GM13977 (cell line): ENCODE measurements at regions not wholly inside any gene's neighbourhood (a gene's known extent, or its start where the extent isn't known, plus 50 kb on each side); places are given as distances from the start of the nearest gene placed in this dataset.

ENCODE experiments used
- DNase-seq: peaks from one replicate; pipeline ENCODE4 v3.0.0; 2012; ENCODE audit warnings: low spot score
- in situ Hi-C: fragments of 300-500 bp; cut with MboI; formaldehyde crosslinking; loops from one replicate; pipeline ENCODE4 v1.12.0; 2022; ENCODE audit warnings: low sequenced_read_pairs, low pct_unique_long_range_greater_than_20kb, mixed read lengths, inconsistent platforms; ENCODE audit not compliant: unreplicated experiment
- TF ChIP-seq, protein P1 (sequence below): IDR thresholded peaks from 2 replicates; pipeline ENCODE4 v1.5.1; 2012; ENCODE audit warnings: mild to moderate bottlenecking, control low read depth; ENCODE audit not compliant: insufficient read depth; ENCODE audit errors: extremely low read depth, missing control alignments

- TF ChIP-seq, protein P1, sequence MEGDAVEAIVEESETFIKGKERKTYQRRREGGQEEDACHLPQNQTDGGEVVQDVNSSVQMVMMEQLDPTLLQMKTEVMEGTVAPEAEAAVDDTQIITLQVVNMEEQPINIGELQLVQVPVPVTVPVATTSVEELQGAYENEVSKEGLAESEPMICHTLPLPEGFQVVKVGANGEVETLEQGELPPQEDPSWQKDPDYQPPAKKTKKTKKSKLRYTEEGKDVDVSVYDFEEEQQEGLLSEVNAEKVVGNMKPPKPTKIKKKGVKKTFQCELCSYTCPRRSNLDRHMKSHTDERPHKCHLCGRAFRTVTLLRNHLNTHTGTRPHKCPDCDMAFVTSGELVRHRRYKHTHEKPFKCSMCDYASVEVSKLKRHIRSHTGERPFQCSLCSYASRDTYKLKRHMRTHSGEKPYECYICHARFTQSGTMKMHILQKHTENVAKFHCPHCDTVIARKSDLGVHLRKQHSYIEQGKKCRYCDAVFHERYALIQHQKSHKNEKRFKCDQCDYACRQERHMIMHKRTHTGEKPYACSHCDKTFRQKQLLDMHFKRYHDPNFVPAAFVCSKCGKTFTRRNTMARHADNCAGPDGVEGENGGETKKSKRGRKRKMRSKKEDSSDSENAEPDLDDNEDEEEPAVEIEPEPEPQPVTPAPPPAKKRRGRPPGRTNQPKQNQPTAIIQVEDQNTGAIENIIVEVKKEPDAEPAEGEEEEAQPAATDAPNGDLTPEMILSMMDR, result no peak
- DNase-seq, result no peak
- in situ Hi-C loops, result no loop called here
Measured at GRCh38 chr15:96960711-96961480, 630.4 kb downstream of the NR2F2 start.

- no peak for DNase-seq
- TF ChIP-seq, protein P1, result no peak
- in situ Hi-C loops, result no loop called here
Measured at GRCh38 chr15:96966554-96966953, 636.1 kb downstream of the NR2F2 start.

GRCh38 chr15:96969732-96970710 lies 639.5 kb downstream of the NR2F2 start:
- TF ChIP-seq, protein P1, result no peak
- no peak for DNase-seq
- in situ Hi-C loops, result no loop called here

DNA sequence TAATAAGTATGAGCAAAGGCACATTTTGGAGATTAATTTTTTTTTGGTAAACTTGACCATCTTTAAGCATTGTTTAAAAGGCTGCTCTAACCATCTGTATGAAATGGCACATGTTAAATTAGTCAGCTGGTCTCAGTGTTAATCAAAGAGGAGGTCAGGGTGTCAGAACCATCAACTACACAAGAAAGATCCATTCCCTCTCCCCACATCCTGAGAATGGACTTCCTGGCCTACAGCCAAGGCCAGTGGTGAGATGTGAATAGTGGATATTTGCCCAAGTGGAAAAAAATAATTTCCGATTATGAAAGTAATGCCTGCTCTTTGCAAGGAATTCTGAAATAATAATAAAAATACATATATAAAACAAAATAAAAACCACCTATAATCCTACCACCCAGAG lies 641.7 kb downstream of the NR2F2 start:
- TF ChIP-seq, protein P1, result no peak
- no peak for DNase-seq
- in situ Hi-C loops, result no loop called here

DNA sequence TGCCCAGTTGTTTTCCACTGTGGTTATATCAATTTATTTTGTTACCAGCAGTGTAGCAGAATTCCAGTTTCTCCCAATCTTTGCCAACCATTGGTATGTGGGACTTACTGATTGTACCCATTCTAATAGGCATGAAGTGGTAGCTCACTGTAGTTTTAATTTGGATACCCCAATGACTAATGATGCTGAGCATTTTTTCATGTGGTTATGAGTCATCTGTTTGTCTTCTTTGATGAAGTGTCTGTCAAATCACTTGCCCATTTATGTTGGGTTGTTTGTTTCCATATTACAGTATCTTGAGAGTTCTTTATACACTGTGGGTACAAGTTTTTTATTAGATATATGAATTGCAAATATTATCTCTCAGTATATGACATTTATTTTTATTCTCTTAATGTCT lies 644.3 kb downstream of the NR2F2 start:
- no peak for DNase-seq
- TF ChIP-seq, protein P1, result no peak
- in situ Hi-C loops, result no loop called here

GRCh38 chr15:96977886-96978285 lies 647.4 kb downstream of the NR2F2 start:
- TF ChIP-seq, protein P1, result no peak
- no peak for DNase-seq
- in situ Hi-C loops, result no loop called here
